WTC11 (cell line): ENCODE measurements at regions not wholly inside any gene's neighbourhood (a gene's known extent, or its start where the extent isn't known, plus 50 kb on each side); places are given as distances from the start of the nearest gene placed in this dataset.

Experiments used
- ATAC-seq: fragments of 200-7000 bp; cut with Tn5 transposase; 2 replicates; pipeline ENCODE4 v1.10.0; 2021; ENCODE audit warnings: mild to moderate bottlenecking, moderate library complexity
- CTCF ChIA-PET: fragments of 300-600 bp; sonication (Branson Sonifier 250); formaldehyde crosslinking; loops from one replicate; lab custom pipeline; 2021; ENCODE audit warnings: antibody characterized with exemption; lab: Charles Lee
- POLR2A ChIA-PET: fragments of 350-600 bp; sonication (Branson Sonifier 250); formaldehyde crosslinking; loops from one replicate; lab custom pipeline; 2021; ENCODE audit warnings: antibody characterized with exemption; lab: Charles Lee
- DNase-seq: peaks from one replicate; pipeline ENCODE4 v3.0.0; 2021; ENCODE audit warnings: low spot score
- H3K27ac Mint-ChIP-seq: 2 replicates; pipeline ENCODE4 v1.8.0; 2021; ENCODE audit warnings: mixed read lengths
- H3K27me3 Mint-ChIP-seq: 2 replicates; pipeline ENCODE4 v1.8.0; 2021; ENCODE audit warnings: low read depth, mild to moderate bottlenecking, moderate library complexity, mixed read lengths
- H3K36me3 Mint-ChIP-seq: 2 replicates; pipeline ENCODE4 v1.8.0; 2021; ENCODE audit warnings: mixed read lengths
- H3K4me1 Mint-ChIP-seq: 2 replicates; pipeline ENCODE4 v1.8.0; 2022; ENCODE audit warnings: mixed read lengths
- H3K4me3 Mint-ChIP-seq: 2 replicates; pipeline ENCODE4 v1.8.0; 2021; ENCODE audit warnings: mild to moderate bottlenecking, moderate library complexity, mixed read lengths
- H3K9me3 Mint-ChIP-seq: 2 replicates; pipeline ENCODE4 v1.8.0; 2021; ENCODE audit warnings: mixed read lengths
- FOXJ3 ChIP-seq: sonication (generic); formaldehyde crosslinking; IDR thresholded peaks from 2 replicates; pipeline ENCODE4 v1.9.0; 2021; ENCODE audit warnings: missing genetic modification reagents, mild to moderate bottlenecking, borderline replicate concordance
- HMGA2 ChIP-seq: fragments of 250-450 bp; sonication (Bioruptor Pico); IDR thresholded peaks from 2 replicates; pipeline ENCODE4 v1.4.0; 2021; ENCODE audit warnings: mild to moderate bottlenecking, moderate library complexity
- IRF1 ChIP-seq: sonication (generic); formaldehyde crosslinking; IDR thresholded peaks from 2 replicates; pipeline ENCODE4 v1.8.0; 2023; ENCODE audit warnings: missing genetic modification reagents
- NFYB ChIP-seq: sonication (generic); formaldehyde crosslinking; conservative IDR thresholded peaks from 2 replicates; pipeline ENCODE4 v1.8.0; 2022; ENCODE audit warnings: low read depth, missing genetic modification reagents
- NR3C1 ChIP-seq: sonication (generic); formaldehyde crosslinking; conservative IDR thresholded peaks from 2 replicates; pipeline ENCODE4 v1.8.1; 2023; ENCODE audit warnings: low read depth, mild to moderate bottlenecking, missing genetic modification reagents
- PREB ChIP-seq: sonication (generic); formaldehyde crosslinking; IDR thresholded peaks from 2 replicates; pipeline ENCODE4 v1.8.1; 2022; ENCODE audit warnings: mild to moderate bottlenecking, missing genetic modification reagents, moderate library complexity, borderline replicate concordance
- SMAD3 ChIP-seq: sonication (generic); formaldehyde crosslinking; IDR thresholded peaks from 2 replicates; pipeline ENCODE4 v1.8.0; 2022; ENCODE audit warnings: missing genetic modification reagents, mild to moderate bottlenecking, borderline replicate concordance
- ZNF219 ChIP-seq: sonication (generic); formaldehyde crosslinking; IDR thresholded peaks from 2 replicates; pipeline ENCODE4 v1.8.0; 2023; ENCODE audit warnings: missing genetic modification reagents, mild to moderate bottlenecking, borderline replicate concordance
- ZNF281 ChIP-seq: sonication (generic); formaldehyde crosslinking; IDR thresholded peaks from 2 replicates; pipeline ENCODE4 v1.8.0; 2023; ENCODE audit warnings: mild to moderate bottlenecking, missing genetic modification reagents
- ZNF512 ChIP-seq: sonication (generic); formaldehyde crosslinking; IDR thresholded peaks from 2 replicates; pipeline ENCODE4 v1.8.1; 2022; ENCODE audit warnings: missing genetic modification reagents, borderline replicate concordance
- TF ChIP-seq, protein P1 (sequence below): sonication (generic); formaldehyde crosslinking; conservative IDR thresholded peaks from 2 replicates; pipeline ENCODE4 v1.8.1; 2023; ENCODE audit warnings: mild to moderate bottlenecking, low read depth, missing genetic modification reagents, moderate library complexity
- TF ChIP-seq, protein P2 (sequence below): fragments of 200-600 bp; IDR thresholded peaks from 2 replicates; pipeline ENCODE4 v1.8.0; 2022; ENCODE audit warnings: antibody characterized with exemption
- TF ChIP-seq, protein P3 (sequence below): sonication (generic); formaldehyde crosslinking; IDR thresholded peaks from 2 replicates; pipeline ENCODE4 v1.8.1; 2022; ENCODE audit warnings: mild to moderate bottlenecking, moderate library complexity, missing genetic modification reagents
- TF ChIP-seq, protein P4 (sequence below): sonication (generic); formaldehyde crosslinking; IDR thresholded peaks from 2 replicates; pipeline ENCODE4 v1.8.0; 2022; ENCODE audit warnings: mild to moderate bottlenecking, missing genetic modification reagents
- TF ChIP-seq, protein P5 (sequence below): sonication (generic); formaldehyde crosslinking; IDR thresholded peaks from 2 replicates; pipeline ENCODE4 v1.8.1; 2022; ENCODE audit warnings: low read depth, missing genetic modification reagents, borderline replicate concordance

GRCh38 chr9:80596579-80596978, 1024.8 kb downstream of the TLE4 start:
- ATAC-seq, result no peak
- ChIA-PET CTCF (no interaction called here), POLR2A (no interaction called here)
- no peak for DNase-seq
- Mint-ChIP-seq H3K27me3 (no peaks in the 10 kb centered on the region), H3K4me1 (no peaks in the 10 kb centered on the region), H3K36me3 (peaks cover 18% of the 10 kb centered on the region), H3K27ac (no peak overlapping the region), H3K9me3 (peaks cover 25% of the 10 kb centered on the region), H3K4me3 (no peak overlapping the region)
- TF ChIP-seq HMGA2 (CRISPR knock-in tag) (no peak), NR3C1 (CRISPR knock-in tag) (no peak), ZNF281 (CRISPR knock-in tag) (no peak), SMAD3 (CRISPR knock-in tag) (no peak), IRF1 (CRISPR knock-in tag) (no peak), FOXJ3 (CRISPR knock-in tag) (no peak), ZNF512 (CRISPR knock-in tag) (no peak)
- TF ChIP-seq, protein P1, sequence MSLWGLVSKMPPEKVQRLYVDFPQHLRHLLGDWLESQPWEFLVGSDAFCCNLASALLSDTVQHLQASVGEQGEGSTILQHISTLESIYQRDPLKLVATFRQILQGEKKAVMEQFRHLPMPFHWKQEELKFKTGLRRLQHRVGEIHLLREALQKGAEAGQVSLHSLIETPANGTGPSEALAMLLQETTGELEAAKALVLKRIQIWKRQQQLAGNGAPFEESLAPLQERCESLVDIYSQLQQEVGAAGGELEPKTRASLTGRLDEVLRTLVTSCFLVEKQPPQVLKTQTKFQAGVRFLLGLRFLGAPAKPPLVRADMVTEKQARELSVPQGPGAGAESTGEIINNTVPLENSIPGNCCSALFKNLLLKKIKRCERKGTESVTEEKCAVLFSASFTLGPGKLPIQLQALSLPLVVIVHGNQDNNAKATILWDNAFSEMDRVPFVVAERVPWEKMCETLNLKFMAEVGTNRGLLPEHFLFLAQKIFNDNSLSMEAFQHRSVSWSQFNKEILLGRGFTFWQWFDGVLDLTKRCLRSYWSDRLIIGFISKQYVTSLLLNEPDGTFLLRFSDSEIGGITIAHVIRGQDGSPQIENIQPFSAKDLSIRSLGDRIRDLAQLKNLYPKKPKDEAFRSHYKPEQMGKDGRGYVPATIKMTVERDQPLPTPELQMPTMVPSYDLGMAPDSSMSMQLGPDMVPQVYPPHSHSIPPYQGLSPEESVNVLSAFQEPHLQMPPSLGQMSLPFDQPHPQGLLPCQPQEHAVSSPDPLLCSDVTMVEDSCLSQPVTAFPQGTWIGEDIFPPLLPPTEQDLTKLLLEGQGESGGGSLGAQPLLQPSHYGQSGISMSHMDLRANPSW (CRISPR knock-in tag), result no peak
- TF ChIP-seq, protein P2, sequence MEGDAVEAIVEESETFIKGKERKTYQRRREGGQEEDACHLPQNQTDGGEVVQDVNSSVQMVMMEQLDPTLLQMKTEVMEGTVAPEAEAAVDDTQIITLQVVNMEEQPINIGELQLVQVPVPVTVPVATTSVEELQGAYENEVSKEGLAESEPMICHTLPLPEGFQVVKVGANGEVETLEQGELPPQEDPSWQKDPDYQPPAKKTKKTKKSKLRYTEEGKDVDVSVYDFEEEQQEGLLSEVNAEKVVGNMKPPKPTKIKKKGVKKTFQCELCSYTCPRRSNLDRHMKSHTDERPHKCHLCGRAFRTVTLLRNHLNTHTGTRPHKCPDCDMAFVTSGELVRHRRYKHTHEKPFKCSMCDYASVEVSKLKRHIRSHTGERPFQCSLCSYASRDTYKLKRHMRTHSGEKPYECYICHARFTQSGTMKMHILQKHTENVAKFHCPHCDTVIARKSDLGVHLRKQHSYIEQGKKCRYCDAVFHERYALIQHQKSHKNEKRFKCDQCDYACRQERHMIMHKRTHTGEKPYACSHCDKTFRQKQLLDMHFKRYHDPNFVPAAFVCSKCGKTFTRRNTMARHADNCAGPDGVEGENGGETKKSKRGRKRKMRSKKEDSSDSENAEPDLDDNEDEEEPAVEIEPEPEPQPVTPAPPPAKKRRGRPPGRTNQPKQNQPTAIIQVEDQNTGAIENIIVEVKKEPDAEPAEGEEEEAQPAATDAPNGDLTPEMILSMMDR, result no peak
- TF ChIP-seq, protein P3, sequence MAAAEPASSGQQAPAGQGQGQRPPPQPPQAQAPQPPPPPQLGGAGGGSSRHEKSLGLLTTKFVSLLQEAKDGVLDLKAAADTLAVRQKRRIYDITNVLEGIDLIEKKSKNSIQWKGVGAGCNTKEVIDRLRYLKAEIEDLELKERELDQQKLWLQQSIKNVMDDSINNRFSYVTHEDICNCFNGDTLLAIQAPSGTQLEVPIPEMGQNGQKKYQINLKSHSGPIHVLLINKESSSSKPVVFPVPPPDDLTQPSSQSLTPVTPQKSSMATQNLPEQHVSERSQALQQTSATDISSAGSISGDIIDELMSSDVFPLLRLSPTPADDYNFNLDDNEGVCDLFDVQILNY (CRISPR knock-in tag), result no peak

DNA sequence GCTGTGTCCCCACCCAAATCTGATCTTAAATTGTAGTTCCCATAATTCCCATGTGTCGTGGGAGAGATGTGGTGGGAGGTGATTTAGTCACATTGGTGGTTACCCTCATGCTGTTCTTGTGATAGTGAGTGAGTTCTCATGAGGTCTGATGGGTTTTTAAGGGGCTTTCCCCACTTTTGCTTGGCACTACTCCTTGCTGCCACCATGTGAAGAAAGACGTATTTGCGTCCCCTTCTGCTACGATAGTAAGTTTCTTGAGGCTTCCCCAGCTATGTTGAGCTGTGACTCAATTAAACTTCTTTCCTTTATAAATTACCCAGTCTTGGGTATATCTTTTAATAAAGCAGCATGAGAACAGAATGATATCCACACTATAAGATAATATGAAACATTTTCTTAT, 1023.4 kb downstream of the TLE4 start:
- Mint-ChIP-seq H3K36me3 (peaks cover 18% of the 10 kb centered on the region), H3K9me3 (peaks cover 25% of the 10 kb centered on the region), H3K4me3 (no peak overlapping the region), H3K27me3 (no peaks in the 10 kb centered on the region), H3K4me1 (peaks cover 7% of the 10 kb centered on the region), H3K27ac (no peak overlapping the region)
- ATAC-seq (no peak), DNase-seq (no peak)
- POLR2A ChIA-PET, result interaction anchor here (0.5 kb wide), 1 partner anchor 554 kb away, joined by 3 read pairs; no protein-coding TSS in a partner anchor
- CTCF ChIA-PET, result interaction anchor here (0.6 kb wide), 1 partner anchor 387 kb away, joined by 3 read pairs; no protein-coding TSS in a partner anchor
- TF ChIP-seq, protein P4, sequence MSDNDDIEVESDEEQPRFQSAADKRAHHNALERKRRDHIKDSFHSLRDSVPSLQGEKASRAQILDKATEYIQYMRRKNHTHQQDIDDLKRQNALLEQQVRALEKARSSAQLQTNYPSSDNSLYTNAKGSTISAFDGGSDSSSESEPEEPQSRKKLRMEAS (CRISPR knock-in tag), result no peak
- no peak for TF ChIP-seq NFYB (CRISPR knock-in tag)
- TF ChIP-seq ZNF512 (CRISPR knock-in tag), result no peak
- TF ChIP-seq PREB (CRISPR knock-in tag), result no peak
- TF ChIP-seq, protein P5, sequence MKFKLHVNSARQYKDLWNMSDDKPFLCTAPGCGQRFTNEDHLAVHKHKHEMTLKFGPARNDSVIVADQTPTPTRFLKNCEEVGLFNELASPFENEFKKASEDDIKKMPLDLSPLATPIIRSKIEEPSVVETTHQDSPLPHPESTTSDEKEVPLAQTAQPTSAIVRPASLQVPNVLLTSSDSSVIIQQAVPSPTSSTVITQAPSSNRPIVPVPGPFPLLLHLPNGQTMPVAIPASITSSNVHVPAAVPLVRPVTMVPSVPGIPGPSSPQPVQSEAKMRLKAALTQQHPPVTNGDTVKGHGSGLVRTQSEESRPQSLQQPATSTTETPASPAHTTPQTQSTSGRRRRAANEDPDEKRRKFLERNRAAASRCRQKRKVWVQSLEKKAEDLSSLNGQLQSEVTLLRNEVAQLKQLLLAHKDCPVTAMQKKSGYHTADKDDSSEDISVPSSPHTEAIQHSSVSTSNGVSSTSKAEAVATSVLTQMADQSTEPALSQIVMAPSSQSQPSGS (CRISPR knock-in tag), result no peak
- TF ChIP-seq ZNF219 (CRISPR knock-in tag), result no peak
